HEK293T (cell line): ENCODE measurements at regions not wholly inside any gene's neighbourhood (a gene's known extent, or its start where the extent isn't known, plus 50 kb on each side); places are given as distances from the start of the nearest gene placed in this dataset.

Experiments used
- CTCF ChIA-PET: fragments of 350-600 bp; formaldehyde crosslinking; extraction: SDS; loops from one replicate; lab custom pipeline; 2021; ENCODE audit warnings: antibody characterized with exemption, inconsistent platforms; lab: Yijun Ruan, JAX
- POLR2A ChIA-PET: fragments of 350-600 bp; formaldehyde crosslinking; extraction: SDS; loops from one replicate; lab custom pipeline; 2020; ENCODE audit warnings: antibody characterized with exemption, inconsistent platforms; lab: Yijun Ruan, JAX
- DNase-seq: peaks from one replicate; pipeline ENCODE4 v3.0.0; 2012; ENCODE audit warnings: mixed read lengths; ENCODE audit errors: extremely low spot score
- ARNT ChIP-seq: fragments of 450-650 bp; IDR thresholded peaks from 2 replicates; pipeline ENCODE4 v1.6.1; 2017; ENCODE audit warnings: mild to moderate bottlenecking
- BHLHE40 ChIP-seq: fragments of 450-650 bp; IDR thresholded peaks from 2 replicates; pipeline ENCODE4 v1.6.1; 2016; ENCODE audit warnings: mild to moderate bottlenecking, moderate library complexity, borderline replicate concordance
- CTBP1 ChIP-seq: fragments of 450-650 bp; IDR thresholded peaks from 2 replicates; pipeline ENCODE4 v1.6.1; 2016; ENCODE audit warnings: borderline replicate concordance
- ELF4 ChIP-seq: fragments of 450-650 bp; IDR thresholded peaks from 2 replicates; pipeline ENCODE4 v1.6.1; 2017; ENCODE audit warnings: antibody characterized with exemption
- FOXA1 ChIP-seq: fragments of 450-650 bp; IDR thresholded peaks from 2 replicates; pipeline ENCODE4 v1.6.1; 2016; ENCODE audit warnings: mild to moderate bottlenecking
- FOXK2 ChIP-seq: fragments of 450-650 bp; IDR thresholded peaks from 2 replicates; pipeline ENCODE4 v1.6.1; 2016; ENCODE audit warnings: mild to moderate bottlenecking
- FOXM1 ChIP-seq: fragments of 450-650 bp; IDR thresholded peaks from 2 replicates; pipeline ENCODE4 v1.6.1; 2017; ENCODE audit warnings: mild to moderate bottlenecking, borderline replicate concordance
- HDGF ChIP-seq: fragments of 450-650 bp; IDR thresholded peaks from 2 replicates; pipeline ENCODE4 v1.6.1; 2017; ENCODE audit warnings: antibody characterized with exemption, borderline replicate concordance
- L3MBTL2 ChIP-seq: fragments of 450-650 bp; conservative IDR thresholded peaks from 2 replicates; pipeline ENCODE4 v1.6.1; 2016; ENCODE audit warnings: mild to moderate bottlenecking
- LEF1 ChIP-seq: fragments of 450-650 bp; IDR thresholded peaks from 2 replicates; pipeline ENCODE4 v1.6.1; 2017; ENCODE audit warnings: mild to moderate bottlenecking, borderline replicate concordance
- NFRKB ChIP-seq: fragments of 450-650 bp; IDR thresholded peaks from 2 replicates; pipeline ENCODE4 v1.6.1; 2016; ENCODE audit warnings: mild to moderate bottlenecking, moderate library complexity
- PKNOX1 ChIP-seq: fragments of 450-650 bp; IDR thresholded peaks from 2 replicates; pipeline ENCODE4 v1.6.1; 2016
- SP1 ChIP-seq: fragments of 450-650 bp; IDR thresholded peaks from 2 replicates; pipeline ENCODE4 v1.6.1; 2017
- SUZ12 ChIP-seq: fragments of 450-650 bp; IDR thresholded peaks from 2 replicates; pipeline ENCODE4 v1.6.1; 2016; ENCODE audit warnings: mild to moderate bottlenecking
- TARDBP ChIP-seq: fragments of 450-650 bp; IDR thresholded peaks from 2 replicates; pipeline ENCODE4 v1.6.1; 2016
- ZNF384 ChIP-seq: fragments of 450-650 bp; IDR thresholded peaks from 2 replicates; pipeline ENCODE4 v1.6.1; 2016

GRCh38 chr3:75985432-75985831 lies 200.1 kb upstream of the ZNF717 start:
- CTCF ChIA-PET = no interaction called here
- DNase-seq = no peak
- POLR2A ChIA-PET = no interaction called here
- TF ChIP-seq FOXA1 = no peak
- TF ChIP-seq LEF1 = no peak

GRCh38 chr3:76010252-76010651 lies 224.9 kb upstream of the ZNF717 start:
- no peak for TF ChIP-seq BHLHE40
- TF ChIP-seq FOXA1 = no peak
- no peak for TF ChIP-seq SP1
- no peak for TF ChIP-seq PKNOX1
- no peak for TF ChIP-seq SUZ12
- CTCF ChIA-PET = interaction anchor here (0.6 kb wide), 1 partner anchor 714 kb away, joined by 3 read pairs; no protein-coding TSS in a partner anchor
- POLR2A ChIA-PET = no interaction called here
- DNase-seq = no peak

GRCh38 chr3:76011121-76011520 lies 225.8 kb upstream of the ZNF717 start:
- TF ChIP-seq FOXA1 (no peak), ZNF384 (no peak), LEF1 (no peak), SUZ12 (no peak), FOXM1 (no peak), PKNOX1 (no peak), ELF4 (no peak), CTBP1 (no peak), HDGF (no peak), FOXK2 (no peak), SP1 (no peak), ARNT (no peak), L3MBTL2 (no peak), NFRKB (no peak), TARDBP (no peak), BHLHE40 (no peak)
- ChIA-PET POLR2A (no interaction called here), CTCF (no interaction called here)
- DNase-seq = no peak

GRCh38 chr3:76015496-76015895 lies 230.1 kb upstream of the ZNF717 start:
- no peak for DNase-seq
- ChIA-PET POLR2A (no interaction called here), CTCF (no interaction called here)
- TF ChIP-seq ZNF384 (no peak), FOXA1 (no peak), SP1 (no peak), HDGF (no peak), SUZ12 (no peak), FOXK2 (no peak), CTBP1 (no peak)

- ChIA-PET CTCF (no interaction called here), POLR2A (no interaction called here)
- TF ChIP-seq SP1 (no peak), ARNT (no peak), LEF1 (no peak)
- no peak for DNase-seq
Measured at GRCh38 chr3:76016111-76016510, 230.8 kb upstream of the ZNF717 start.

GRCh38 chr3:76016769-76017439 lies 231.6 kb upstream of the ZNF717 start:
- ChIA-PET POLR2A (no interaction called here), CTCF (no interaction called here)
- TF ChIP-seq NFRKB (no peak), BHLHE40 (no peak), FOXK2 (no peak), FOXM1 (no peak), FOXA1 (no peak), LEF1 (no peak), ELF4 (no peak), SP1 (no peak), PKNOX1 (no peak), CTBP1 (no peak), ARNT (no peak), ZNF384 (no peak), SUZ12 (no peak), HDGF (no peak), TARDBP (no peak), L3MBTL2 (no peak)
- no peak for DNase-seq

GRCh38 chr3:76021376-76021775 lies 236.0 kb upstream of the ZNF717 start:
- no peak for DNase-seq
- TF ChIP-seq TARDBP (no peak), SUZ12 (no peak), NFRKB (no peak), PKNOX1 (no peak), HDGF (no peak), LEF1 (no peak), BHLHE40 (no peak), ARNT (no peak), FOXM1 (no peak), CTBP1 (no peak), ZNF384 (no peak), L3MBTL2 (no peak)
- POLR2A ChIA-PET = no interaction called here
- CTCF ChIA-PET = no interaction called here
